SK-N-SH (cell line): ENCODE measurements at regions not wholly inside any gene's neighbourhood (a gene's known extent, or its start where the extent isn't known, plus 50 kb on each side); places are given as distances from the start of the nearest gene placed in this dataset.

Source experiments
- CTCF ChIA-PET: fragments of 300-600, 350-600 bp; formaldehyde crosslinking; extraction: SDS; loops from one replicate; lab custom pipeline; 2021; lab: Yijun Ruan, JAX
- POLR2A ChIA-PET: fragments of 350-600 bp; sonication (Branson Sonifier 250); formaldehyde crosslinking; extraction: SDS; loops from one replicate; lab custom pipeline; 2020; ENCODE audit warnings: antibody characterized with exemption, inconsistent platforms; lab: Yijun Ruan, JAX
- DNase-seq: peaks from one replicate; pipeline ENCODE4 v3.0.0; 2012
- H2AFZ ChIP-seq: fragments of 200-600 bp; sonication (generic); 2 replicates; pipeline ENCODE4 v1.8.1; 2016; ENCODE audit warnings: antibody characterized with exemption, mild to moderate bottlenecking, low read depth
- H3F3A ChIP-seq: fragments of 200-600 bp; sonication (generic); replicated peaks from 2 replicates; pipeline ENCODE3; 2016; ENCODE audit warnings: antibody characterized with exemption, mild to moderate bottlenecking; ENCODE audit not compliant: insufficient read depth
- H3K27ac ChIP-seq, 2 experiments: fragments of 200-500 bp in 1 of 2; fragments of 200-600 bp in 1 of 2; sonication (Bioruptor generic) in 1 of 2; sonication (generic), shearing (Covaris generic) in 1 of 2; 2 replicates each; pipeline versions ENCODE4 v1.5.1 to v1.6.1; 2014 to 2016; ENCODE audit warnings: low read depth in 2 of 2, inconsistent platforms in 1 of 2, low read length in 1 of 2, mild to moderate bottlenecking in 1 of 2, mixed read lengths in 1 of 2
- H3K27me3 ChIP-seq: fragments of 200-600 bp; sonication (generic), shearing (Covaris generic); 2 replicates; pipeline ENCODE4 v1.6.1; 2016; ENCODE audit warnings: mixed run types; ENCODE audit not compliant: insufficient read depth
- H3K36me3 ChIP-seq, 2 experiments: fragments of 200-500 bp in 1 of 2; fragments of 200-600 bp in 1 of 2; sonication (Bioruptor generic) in 1 of 2; sonication (generic) in 1 of 2; replicated peaks in 1 of 2; 2 replicates each; pipeline versions ENCODE3 to v1.5.1; 2014 to 2016; ENCODE audit warnings: low read length in 1 of 2, mild to moderate bottlenecking in 1 of 2; ENCODE audit not compliant: insufficient read depth in 2 of 2, control insufficient read depth in 1 of 2
- H3K4me1 ChIP-seq, 2 experiments: fragments of 200-500 bp in 1 of 2; fragments of 200-600 bp in 1 of 2; sonication (Bioruptor generic) in 1 of 2; sonication (generic), shearing (Covaris generic) in 1 of 2; 2 replicates each; pipeline versions ENCODE4 v1.5.1 to v1.6.1; 2014 to 2016; ENCODE audit warnings: low read depth in 1 of 2, low read length in 1 of 2, mixed run types in 1 of 2; ENCODE audit not compliant: insufficient read depth in 2 of 2, control insufficient read depth in 1 of 2
- H3K4me2 ChIP-seq: fragments of 200-600 bp; sonication (generic), shearing (Covaris generic); 2 replicates; pipeline ENCODE4 v1.6.1; 2017; ENCODE audit warnings: mixed run types
- H3K4me3 ChIP-seq, 2 experiments: fragments of 200-500 bp in 1 of 2; fragments of 200-600 bp in 1 of 2; sonication (Bioruptor generic) in 1 of 2; sonication (generic), shearing (Covaris generic) in 1 of 2; 2 replicates each; pipeline versions ENCODE4 v1.5.1 to v1.8.1; 2014 to 2016; ENCODE audit warnings: low read depth in 2 of 2, inconsistent platforms in 1 of 2, low read length in 1 of 2, mild to moderate bottlenecking in 1 of 2, mixed read lengths in 1 of 2, moderate library complexity in 1 of 2
- H3K79me2 ChIP-seq: fragments of 200-600 bp; sonication (generic); 2 replicates; pipeline ENCODE4 v1.8.1; 2017; ENCODE audit warnings: mild to moderate bottlenecking; ENCODE audit not compliant: insufficient read depth
- H3K9ac ChIP-seq: fragments of 200-600 bp; sonication (generic); 2 replicates; pipeline ENCODE4 v1.6.1; 2017; ENCODE audit warnings: mixed run types
- H3K9me2 ChIP-seq: fragments of 200-600 bp; sonication (generic); 2 replicates; pipeline ENCODE4 v1.6.1; 2017; ENCODE audit warnings: mixed run types
- H3K9me3 ChIP-seq: fragments of 200-600 bp; sonication (generic); 2 replicates; pipeline ENCODE4 v1.6.1; 2017; ENCODE audit warnings: mixed run types, mild to moderate bottlenecking, moderate library complexity
- H4K20me1 ChIP-seq: fragments of 200-600 bp; sonication (generic); 2 replicates; pipeline ENCODE4 v1.6.1; 2017; ENCODE audit warnings: mild to moderate bottlenecking, mixed run types; ENCODE audit not compliant: insufficient read depth
- CHD2 ChIP-seq: fragments of 150-350 bp; IDR thresholded peaks from 2 replicates; pipeline ENCODE4 v1.6.1; 2018; ENCODE audit warnings: low read length; ENCODE audit not compliant: partially characterized antibody
- FOSL2 ChIP-seq: IDR thresholded peaks from 2 replicates; pipeline ENCODE4 v1.4.0; 2012; ENCODE audit warnings: low read depth, mild to moderate bottlenecking, moderate library complexity, borderline replicate concordance
- JUND ChIP-seq: IDR thresholded peaks from 2 replicates; pipeline ENCODE4 v1.4.0; 2012
- MEF2A ChIP-seq: IDR thresholded peaks from 2 replicates; pipeline ENCODE4 v1.4.0; 2012; ENCODE audit warnings: low read depth, borderline replicate concordance
- NRF1 ChIP-seq: IDR thresholded peaks from 2 replicates; pipeline ENCODE4 v1.6.1; 2012; ENCODE audit warnings: low read depth, mild to moderate bottlenecking, low read length
- RAD21 ChIP-seq: IDR thresholded peaks from 2 replicates; pipeline ENCODE4 v1.6.1; 2012; ENCODE audit warnings: mild to moderate bottlenecking, low read length
- RCOR1 ChIP-seq: fragments of 150-350 bp; IDR thresholded peaks from 2 replicates; pipeline ENCODE4 v1.6.1; 2017; ENCODE audit warnings: antibody characterized with exemption, low read length
- RFX5 ChIP-seq: IDR thresholded peaks from 2 replicates; pipeline ENCODE4 v1.6.1; 2012; ENCODE audit warnings: mild to moderate bottlenecking, improper control_type of control experiment, low read length
- RXRA ChIP-seq: IDR thresholded peaks from 2 replicates; pipeline ENCODE4 v1.4.0; 2012; ENCODE audit warnings: low read depth, mild to moderate bottlenecking, borderline replicate concordance
- SIN3A ChIP-seq: IDR thresholded peaks from 2 replicates; pipeline ENCODE4 v1.6.1; 2012; ENCODE audit warnings: low read depth, mild to moderate bottlenecking, low read length, moderate library complexity, borderline replicate concordance
- SMC3 ChIP-seq: IDR thresholded peaks from 2 replicates; pipeline ENCODE4 v1.6.1; 2012; ENCODE audit warnings: low read depth, low read length, improper control_type of control experiment
- TEAD4 ChIP-seq: IDR thresholded peaks from 2 replicates; pipeline ENCODE4 v1.4.0; 2012; ENCODE audit warnings: mild to moderate bottlenecking, borderline replicate concordance; ENCODE audit not compliant: insufficient read depth
- USF1 ChIP-seq: IDR thresholded peaks from 2 replicates; pipeline ENCODE4 v1.4.0; 2012; ENCODE audit warnings: low read depth, borderline replicate concordance
- USF2 ChIP-seq: fragments of 150-350 bp; IDR thresholded peaks from 2 replicates; pipeline ENCODE4 v1.6.1; 2017; ENCODE audit warnings: antibody characterized with exemption, low read length, low read depth, borderline replicate concordance
- ZBTB33 ChIP-seq: IDR thresholded peaks from 2 replicates; pipeline ENCODE4 v1.4.0; 2012; ENCODE audit warnings: low read depth, borderline replicate concordance
- WGBS: methylation state at CpG from one replicate; pipeline ENCODE4 v1.1.6; 2017; ENCODE audit warnings: low lambda C conversion rate; 5-methylcytosine and 5-hydroxymethylcytosine counted together
- TF ChIP-seq, protein P1 (sequence below): fragments of 150-350 bp; IDR thresholded peaks from 2 replicates; pipeline ENCODE4 v1.6.1; 2016; ENCODE audit warnings: mild to moderate bottlenecking, low read depth, low read length
- TF ChIP-seq, protein P2 (sequence below): IDR thresholded peaks from 2 replicates; pipeline ENCODE4; 2012
- TF ChIP-seq, protein P3 (sequence below): IDR thresholded peaks from 2 replicates; pipeline ENCODE4 v1.6.1; 2012; ENCODE audit warnings: mild to moderate bottlenecking, low read depth, low read length, moderate library complexity

DNA sequence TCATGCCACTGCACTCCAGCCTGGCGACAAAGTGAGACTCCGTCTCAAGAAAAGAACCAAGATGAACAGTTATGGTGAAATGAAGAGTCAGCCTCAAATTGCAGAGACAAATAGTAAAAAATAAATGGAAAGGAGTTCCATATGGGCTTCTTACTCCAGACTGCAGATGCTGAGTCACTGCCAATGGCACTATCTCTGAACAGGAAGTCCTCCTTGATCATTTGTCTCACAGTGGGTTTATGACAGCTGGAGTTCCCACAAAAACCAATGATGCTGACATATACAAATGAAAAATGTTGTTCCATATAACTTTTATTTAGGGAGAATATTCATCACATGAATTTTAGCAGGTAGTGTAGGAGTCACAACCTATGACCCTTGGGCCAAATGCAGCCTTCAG, 631.6 kb downstream of the PCDH18 start:
- no peaks in the 10 kb centered on the region for H3K36me3 ChIP-seq
- no peak overlapping the region for H2AFZ ChIP-seq
- no peak overlapping the region for H3K4me3 ChIP-seq
- no peak overlapping the region for H3K9ac ChIP-seq
- no peak for DNase-seq
- no peaks in the 10 kb centered on the region for H4K20me1 ChIP-seq
- H3K9me2 ChIP-seq, result no peaks in the 10 kb centered on the region
- no peak overlapping the region for H3K27ac ChIP-seq
- H3K79me2 ChIP-seq, result no peaks in the 10 kb centered on the region
- H3K4me1 ChIP-seq, result no peaks in the 10 kb centered on the region; a peak in 2 of 4 replicates
- CTCF ChIA-PET, result no interaction called here
- POLR2A ChIA-PET, result no interaction called here
- no peaks in the 10 kb centered on the region for H3K27me3 ChIP-seq
- no peaks in the 10 kb centered on the region for H3K9me3 ChIP-seq
- H3K4me2 ChIP-seq, result no peak overlapping the region
- TF ChIP-seq SIN3A (no peak), USF1 (no peak), USF2 (no peak)
- TF ChIP-seq, protein P1, sequence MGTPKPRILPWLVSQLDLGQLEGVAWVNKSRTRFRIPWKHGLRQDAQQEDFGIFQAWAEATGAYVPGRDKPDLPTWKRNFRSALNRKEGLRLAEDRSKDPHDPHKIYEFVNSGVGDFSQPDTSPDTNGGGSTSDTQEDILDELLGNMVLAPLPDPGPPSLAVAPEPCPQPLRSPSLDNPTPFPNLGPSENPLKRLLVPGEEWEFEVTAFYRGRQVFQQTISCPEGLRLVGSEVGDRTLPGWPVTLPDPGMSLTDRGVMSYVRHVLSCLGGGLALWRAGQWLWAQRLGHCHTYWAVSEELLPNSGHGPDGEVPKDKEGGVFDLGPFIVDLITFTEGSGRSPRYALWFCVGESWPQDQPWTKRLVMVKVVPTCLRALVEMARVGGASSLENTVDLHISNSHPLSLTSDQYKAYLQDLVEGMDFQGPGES, result no peak
- no peaks in the 10 kb centered on the region for H3F3A ChIP-seq
- 86% methylated on average over 2 of the region's 2 CpGs for WGBS

GRCh38 chr4:136898590-136899248, 633.6 kb downstream of the PCDH18 start:
- no peaks in the 10 kb centered on the region for H3K9me3 ChIP-seq
- H3K4me2 ChIP-seq, result no peak overlapping the region
- no peaks in the 10 kb centered on the region for H4K20me1 ChIP-seq
- no peak for DNase-seq
- H3K9ac ChIP-seq, result no peak overlapping the region
- no peaks in the 10 kb centered on the region; a peak in 2 of 4 replicates for H3K4me1 ChIP-seq
- no peaks in the 10 kb centered on the region for H3K36me3 ChIP-seq
- no peaks in the 10 kb centered on the region for H3K79me2 ChIP-seq
- ChIA-PET POLR2A (no interaction called here), CTCF (no interaction called here)
- H3F3A ChIP-seq, result no peaks in the 10 kb centered on the region
- H3K27ac ChIP-seq, result no peak overlapping the region
- H3K4me3 ChIP-seq, result no peak overlapping the region
- no peaks in the 10 kb centered on the region for H3K27me3 ChIP-seq
- no peak overlapping the region for H2AFZ ChIP-seq
- H3K9me2 ChIP-seq, result no peaks in the 10 kb centered on the region
- WGBS, result 18% methylated on average over 1 of the region's 1 CpG
- TF ChIP-seq SMC3, result no peak
- TF ChIP-seq NRF1, result no peak
- TF ChIP-seq MEF2A, result no peak
- TF ChIP-seq, protein P2, sequence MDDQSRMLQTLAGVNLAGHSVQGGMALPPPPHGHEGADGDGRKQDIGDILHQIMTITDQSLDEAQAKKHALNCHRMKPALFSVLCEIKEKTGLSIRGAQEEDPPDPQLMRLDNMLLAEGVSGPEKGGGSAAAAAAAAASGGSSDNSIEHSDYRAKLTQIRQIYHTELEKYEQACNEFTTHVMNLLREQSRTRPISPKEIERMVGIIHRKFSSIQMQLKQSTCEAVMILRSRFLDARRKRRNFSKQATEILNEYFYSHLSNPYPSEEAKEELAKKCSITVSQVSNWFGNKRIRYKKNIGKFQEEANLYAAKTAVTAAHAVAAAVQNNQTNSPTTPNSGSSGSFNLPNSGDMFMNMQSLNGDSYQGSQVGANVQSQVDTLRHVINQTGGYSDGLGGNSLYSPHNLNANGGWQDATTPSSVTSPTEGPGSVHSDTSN, result no peak
- no peak for TF ChIP-seq TEAD4
- no peak for TF ChIP-seq CHD2
- no peak for TF ChIP-seq ZBTB33
- TF ChIP-seq, protein P3, sequence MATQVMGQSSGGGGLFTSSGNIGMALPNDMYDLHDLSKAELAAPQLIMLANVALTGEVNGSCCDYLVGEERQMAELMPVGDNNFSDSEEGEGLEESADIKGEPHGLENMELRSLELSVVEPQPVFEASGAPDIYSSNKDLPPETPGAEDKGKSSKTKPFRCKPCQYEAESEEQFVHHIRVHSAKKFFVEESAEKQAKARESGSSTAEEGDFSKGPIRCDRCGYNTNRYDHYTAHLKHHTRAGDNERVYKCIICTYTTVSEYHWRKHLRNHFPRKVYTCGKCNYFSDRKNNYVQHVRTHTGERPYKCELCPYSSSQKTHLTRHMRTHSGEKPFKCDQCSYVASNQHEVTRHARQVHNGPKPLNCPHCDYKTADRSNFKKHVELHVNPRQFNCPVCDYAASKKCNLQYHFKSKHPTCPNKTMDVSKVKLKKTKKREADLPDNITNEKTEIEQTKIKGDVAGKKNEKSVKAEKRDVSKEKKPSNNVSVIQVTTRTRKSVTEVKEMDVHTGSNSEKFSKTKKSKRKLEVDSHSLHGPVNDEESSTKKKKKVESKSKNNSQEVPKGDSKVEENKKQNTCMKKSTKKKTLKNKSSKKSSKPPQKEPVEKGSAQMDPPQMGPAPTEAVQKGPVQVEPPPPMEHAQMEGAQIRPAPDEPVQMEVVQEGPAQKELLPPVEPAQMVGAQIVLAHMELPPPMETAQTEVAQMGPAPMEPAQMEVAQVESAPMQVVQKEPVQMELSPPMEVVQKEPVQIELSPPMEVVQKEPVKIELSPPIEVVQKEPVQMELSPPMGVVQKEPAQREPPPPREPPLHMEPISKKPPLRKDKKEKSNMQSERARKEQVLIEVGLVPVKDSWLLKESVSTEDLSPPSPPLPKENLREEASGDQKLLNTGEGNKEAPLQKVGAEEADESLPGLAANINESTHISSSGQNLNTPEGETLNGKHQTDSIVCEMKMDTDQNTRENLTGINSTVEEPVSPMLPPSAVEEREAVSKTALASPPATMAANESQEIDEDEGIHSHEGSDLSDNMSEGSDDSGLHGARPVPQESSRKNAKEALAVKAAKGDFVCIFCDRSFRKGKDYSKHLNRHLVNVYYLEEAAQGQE, result no peak
- TF ChIP-seq RAD21, result no peak
- TF ChIP-seq RCOR1, result no peak
- no peak for TF ChIP-seq RXRA
- TF ChIP-seq JUND, result no peak
- no peak for TF ChIP-seq FOSL2
- no peak for TF ChIP-seq RFX5
